Activated naive CD4-positive, alpha-beta T cell treated with anti-CD3 and anti-CD28 coated beads, Interleukin-2, amount 10 ng/mL, durations not matched to agents 7 days and 5 days (primary cell): ENCODE measurements at regions not wholly inside any gene's neighbourhood (a gene's known extent, or its start where the extent isn't known, plus 50 kb on each side); places are given as distances from the start of the nearest gene placed in this dataset.

Source experiments
- CTCF ChIA-PET: fragments of 350-600 bp; sonication (Branson Sonifier 250); formaldehyde crosslinking; loops from one replicate; lab custom pipeline; 2021; ENCODE audit warnings: antibody characterized with exemption; lab: Charles Lee
- DNase-seq: peaks from one replicate; pipeline ENCODE4 v3.0.0-alpha.2; 2020
- H3K27ac Mint-ChIP-seq: one replicate; pipeline ENCODE4 v1.8.0; 2021; ENCODE audit warnings: mild to moderate bottlenecking, moderate library complexity, mixed read lengths
- H3K27me3 Mint-ChIP-seq: one replicate; pipeline ENCODE4 v1.8.0; 2021; ENCODE audit warnings: mild to moderate bottlenecking, mixed read lengths
- H3K36me3 Mint-ChIP-seq: one replicate; pipeline ENCODE4 v1.8.0; 2021; ENCODE audit warnings: mixed read lengths
- H3K4me1 Mint-ChIP-seq: one replicate; pipeline ENCODE4 v1.8.0; 2021; ENCODE audit warnings: mixed read lengths
- H3K4me3 Mint-ChIP-seq: one replicate; pipeline ENCODE4 v1.8.0; 2021; ENCODE audit warnings: mild to moderate bottlenecking, moderate library complexity, mixed read lengths
- H3K9me3 Mint-ChIP-seq: one replicate; pipeline ENCODE4 v1.8.0; 2021; ENCODE audit warnings: mixed read lengths

GRCh38 chr5:133744051-133744959, 132.0 kb upstream of the FSTL4 start:
- no peaks in the 10 kb centered on the region for H3K4me1 Mint-ChIP-seq
- H3K27me3 Mint-ChIP-seq = peaks cover 34% of the 10 kb centered on the region
- H3K36me3 Mint-ChIP-seq = no peaks in the 10 kb centered on the region
- no peak for DNase-seq
- H3K27ac Mint-ChIP-seq = no peak overlapping the region
- CTCF ChIA-PET = no interaction called here
- no peaks in the 10 kb centered on the region for H3K9me3 Mint-ChIP-seq
- no peak overlapping the region for H3K4me3 Mint-ChIP-seq

- no peak for DNase-seq
- Mint-ChIP-seq H3K27me3 (peaks cover 34% of the 10 kb centered on the region), H3K36me3 (no peaks in the 10 kb centered on the region), H3K27ac (no peak overlapping the region), H3K9me3 (no peaks in the 10 kb centered on the region), H3K4me3 (no peak overlapping the region), H3K4me1 (no peaks in the 10 kb centered on the region)
- CTCF ChIA-PET = interaction anchor here (1.1 to 1.4 kb wide), 2 partner anchors 12 to 127 kb away, joined by 3 to 4 read pairs; no protein-coding TSS in a partner anchor
Measured at GRCh38 chr5:133742431-133742988, 130.2 kb upstream of the FSTL4 start.

- Mint-ChIP-seq H3K4me1 (no peaks in the 10 kb centered on the region), H3K9me3 (no peaks in the 10 kb centered on the region), H3K36me3 (no peaks in the 10 kb centered on the region), H3K4me3 (no peak overlapping the region), H3K27ac (no peak overlapping the region), H3K27me3 (peaks cover 32% of the 10 kb centered on the region)
- CTCF ChIA-PET = interaction anchor here (1.4 kb wide), 1 partner anchor 13 kb away, joined by 4 read pairs; no protein-coding TSS in a partner anchor
- no peak for DNase-seq
Measured at GRCh38 chr5:133741818-133742355, 129.5 kb upstream of the FSTL4 start.

- DNase-seq = no peak
- H3K4me1 Mint-ChIP-seq = no peaks in the 10 kb centered on the region
- no peak overlapping the region for H3K4me3 Mint-ChIP-seq
- no peak overlapping the region for H3K27ac Mint-ChIP-seq
- no peaks in the 10 kb centered on the region for H3K36me3 Mint-ChIP-seq
- CTCF ChIA-PET = no interaction called here
- peaks cover 31% of the 10 kb centered on the region for H3K27me3 Mint-ChIP-seq
- no peaks in the 10 kb centered on the region for H3K9me3 Mint-ChIP-seq
Measured at GRCh38 chr5:133741396-133741795, 129.1 kb upstream of the FSTL4 start.

GRCh38 chr5:133739181-133739780, 126.9 kb upstream of the FSTL4 start:
- no peak overlapping the region for H3K4me3 Mint-ChIP-seq
- CTCF ChIA-PET = interaction anchor here (0.7 to 1.1 kb wide), 2 partner anchors 16 to 492 kb away, joined by 3 read pairs; no protein-coding TSS in a partner anchor
- no peak for DNase-seq
- H3K9me3 Mint-ChIP-seq = no peaks in the 10 kb centered on the region
- no peak overlapping the region for H3K27ac Mint-ChIP-seq
- H3K27me3 Mint-ChIP-seq = peaks cover 27% of the 10 kb centered on the region
- no peaks in the 10 kb centered on the region for H3K36me3 Mint-ChIP-seq
- H3K4me1 Mint-ChIP-seq = no peaks in the 10 kb centered on the region

GRCh38 chr5:133738271-133738670, 125.9 kb upstream of the FSTL4 start:
- Mint-ChIP-seq H3K4me1 (no peaks in the 10 kb centered on the region), H3K27me3 (peaks cover 21% of the 10 kb centered on the region), H3K9me3 (no peaks in the 10 kb centered on the region), H3K36me3 (no peaks in the 10 kb centered on the region), H3K27ac (no peak overlapping the region), H3K4me3 (no peak overlapping the region)
- DNase-seq = no peak
- CTCF ChIA-PET = no interaction called here

GRCh38 chr5:133736512-133736911, 124.2 kb upstream of the FSTL4 start:
- no peak overlapping the region for H3K27ac Mint-ChIP-seq
- no peak overlapping the region for H3K4me3 Mint-ChIP-seq
- CTCF ChIA-PET = no interaction called here
- H3K36me3 Mint-ChIP-seq = no peaks in the 10 kb centered on the region
- peaks cover 7% of the 10 kb centered on the region for H3K27me3 Mint-ChIP-seq
- no peaks in the 10 kb centered on the region for H3K9me3 Mint-ChIP-seq
- H3K4me1 Mint-ChIP-seq = no peaks in the 10 kb centered on the region
- DNase-seq = no peak

- H3K27ac Mint-ChIP-seq = no peak overlapping the region
- H3K9me3 Mint-ChIP-seq = no peaks in the 10 kb centered on the region
- CTCF ChIA-PET = no interaction called here
- no peak for DNase-seq
- H3K4me3 Mint-ChIP-seq = no peak overlapping the region
- H3K4me1 Mint-ChIP-seq = no peaks in the 10 kb centered on the region
- H3K36me3 Mint-ChIP-seq = no peaks in the 10 kb centered on the region
- H3K27me3 Mint-ChIP-seq = peaks cover 5% of the 10 kb centered on the region
Measured at GRCh38 chr5:133735346-133735745, 123.0 kb upstream of the FSTL4 start.

- Mint-ChIP-seq H3K36me3 (no peaks in the 10 kb centered on the region), H3K4me1 (no peaks in the 10 kb centered on the region), H3K27me3 (peaks cover 8% of the 10 kb centered on the region), H3K27ac (no peak overlapping the region), H3K4me3 (no peak overlapping the region), H3K9me3 (no peaks in the 10 kb centered on the region)
- CTCF ChIA-PET = no interaction called here
- no peak for DNase-seq
Measured at GRCh38 chr5:133734916-133735315, 122.6 kb upstream of the FSTL4 start.

GRCh38 chr5:133732536-133732935, 120.2 kb upstream of the FSTL4 start:
- DNase-seq = no peak
- Mint-ChIP-seq H3K27me3 (peaks cover 14% of the 10 kb centered on the region), H3K4me1 (no peaks in the 10 kb centered on the region), H3K4me3 (no peak overlapping the region), H3K36me3 (no peaks in the 10 kb centered on the region), H3K9me3 (no peaks in the 10 kb centered on the region), H3K27ac (no peak overlapping the region)
- CTCF ChIA-PET = no interaction called here

- Mint-ChIP-seq H3K27ac (no peak overlapping the region), H3K36me3 (no peaks in the 10 kb centered on the region), H3K27me3 (peaks cover 17% of the 10 kb centered on the region), H3K4me3 (no peak overlapping the region), H3K4me1 (no peaks in the 10 kb centered on the region), H3K9me3 (no peaks in the 10 kb centered on the region)
- no peak for DNase-seq
- CTCF ChIA-PET = no interaction called here
Measured at GRCh38 chr5:133731951-133732350, 119.6 kb upstream of the FSTL4 start.

- Mint-ChIP-seq H3K27ac (no peak overlapping the region), H3K9me3 (no peaks in the 10 kb centered on the region), H3K4me1 (no peaks in the 10 kb centered on the region), H3K36me3 (no peaks in the 10 kb centered on the region), H3K4me3 (no peak overlapping the region), H3K27me3 (peaks cover 15% of the 10 kb centered on the region)
- DNase-seq = no peak
- CTCF ChIA-PET = no interaction called here
Measured at GRCh38 chr5:133730866-133731265, 118.5 kb upstream of the FSTL4 start.

- Mint-ChIP-seq H3K27ac (no peak overlapping the region), H3K4me3 (no peak overlapping the region), H3K9me3 (no peaks in the 10 kb centered on the region), H3K27me3 (peaks cover 14% of the 10 kb centered on the region), H3K4me1 (no peaks in the 10 kb centered on the region), H3K36me3 (no peaks in the 10 kb centered on the region)
- DNase-seq = no peak
- CTCF ChIA-PET = no interaction called here
Measured at GRCh38 chr5:133730346-133730745, 118.0 kb upstream of the FSTL4 start.

GRCh38 chr5:133729800-133730199, 117.5 kb upstream of the FSTL4 start:
- CTCF ChIA-PET = no interaction called here
- H3K27ac Mint-ChIP-seq = no peak overlapping the region

More at GRCh38 chr5:133729800-133730199, 117.5 kb upstream of the FSTL4 start:
- Mint-ChIP-seq H3K27me3 (peaks cover 14% of the 10 kb centered on the region), H3K9me3 (no peaks in the 10 kb centered on the region), H3K4me3 (no peak overlapping the region), H3K4me1 (no peaks in the 10 kb centered on the region), H3K36me3 (no peaks in the 10 kb centered on the region)
- DNase-seq = no peak
